Endothelial cell (in vitro differentiated cells): ENCODE measurements at regions not wholly inside any gene's neighbourhood (a gene's known extent, or its start where the extent isn't known, plus 50 kb on each side); places are given as distances from the start of the nearest gene placed in this dataset.

ENCODE experiments used
- DNase-seq: peaks from one replicate; pipeline ENCODE4 v3.0.0; 2021; ENCODE audit warnings: low spot score
- H3K27ac Mint-ChIP-seq: one replicate; pipeline ENCODE4 v1.8.0; 2021; ENCODE audit warnings: mixed read lengths, inconsistent platforms; ENCODE audit not compliant: unreplicated experiment
- H3K27me3 Mint-ChIP-seq: one replicate; pipeline ENCODE4 v1.8.0; 2021; ENCODE audit warnings: mild to moderate bottlenecking, moderate library complexity, mixed read lengths, inconsistent platforms; ENCODE audit not compliant: unreplicated experiment
- H3K36me3 Mint-ChIP-seq: one replicate; pipeline ENCODE4 v1.8.0; 2021; ENCODE audit warnings: mild to moderate bottlenecking, low read depth, mixed read lengths, inconsistent platforms; ENCODE audit not compliant: unreplicated experiment
- H3K4me1 Mint-ChIP-seq: one replicate; pipeline ENCODE4 v1.8.0; 2021; ENCODE audit warnings: mild to moderate bottlenecking, mixed read lengths, inconsistent platforms; ENCODE audit not compliant: unreplicated experiment
- H3K4me3 Mint-ChIP-seq: one replicate; pipeline ENCODE4 v1.8.0; 2021; ENCODE audit warnings: mild to moderate bottlenecking, mixed read lengths, inconsistent platforms; ENCODE audit not compliant: unreplicated experiment
- H3K9me3 Mint-ChIP-seq: one replicate; pipeline ENCODE4 v1.8.0; 2021; ENCODE audit warnings: mixed read lengths, inconsistent platforms; ENCODE audit not compliant: unreplicated experiment
- CTCF ChIP-seq: fragments of 200-600 bp; sonication (generic); IDR thresholded peaks from one replicate; pipeline ENCODE4 v1.5.0; 2021; ENCODE audit warnings: antibody characterized with exemption; ENCODE audit not compliant: unreplicated experiment

- Mint-ChIP-seq H3K27me3 (no peaks in the 10 kb centered on the region), H3K27ac (no peak overlapping the region), H3K36me3 (no peaks in the 10 kb centered on the region), H3K9me3 (no peaks in the 10 kb centered on the region), H3K4me1 (no peaks in the 10 kb centered on the region), H3K4me3 (no peak overlapping the region)
- TF ChIP-seq CTCF: no peak
- DNase-seq: no peak
Observed at GRCh38 chr13:71339736-71340135, 527.3 kb downstream of the DACH1 start.

- TF ChIP-seq CTCF: no peak
- H3K9me3 Mint-ChIP-seq: no peaks in the 10 kb centered on the region
- DNase-seq: no peak
- H3K4me1 Mint-ChIP-seq: no peaks in the 10 kb centered on the region
- H3K4me3 Mint-ChIP-seq: no peak overlapping the region
- H3K27ac Mint-ChIP-seq: no peak overlapping the region
- no peaks in the 10 kb centered on the region for H3K36me3 Mint-ChIP-seq
- no peaks in the 10 kb centered on the region for H3K27me3 Mint-ChIP-seq
Observed at GRCh38 chr13:71339005-71339404, 528.0 kb downstream of the DACH1 start.

DNA sequence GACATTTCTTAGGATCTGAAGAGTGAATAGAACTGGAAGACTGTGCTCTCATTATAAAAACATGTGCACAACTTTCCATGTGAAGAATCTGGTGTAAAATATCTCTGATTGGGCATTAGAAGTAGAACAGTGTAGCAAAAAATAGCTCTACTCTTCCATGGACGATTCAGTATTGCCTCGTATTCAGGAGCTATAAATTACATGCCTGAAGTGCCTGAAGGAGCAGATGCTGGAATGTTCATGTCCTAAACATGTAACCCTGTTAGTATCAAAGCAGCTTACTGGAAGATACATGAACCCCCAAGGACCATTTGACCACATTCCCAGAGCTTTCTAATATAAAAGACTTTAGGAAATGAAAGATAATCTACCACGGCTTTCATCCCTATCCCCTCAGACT lies 528.9 kb downstream of the DACH1 start:
- H3K4me3 Mint-ChIP-seq: no peak overlapping the region
- H3K27ac Mint-ChIP-seq: no peak overlapping the region
- no peaks in the 10 kb centered on the region for H3K27me3 Mint-ChIP-seq

GRCh38 chr13:71327266-71327665 lies 539.7 kb downstream of the DACH1 start:
- no peaks in the 10 kb centered on the region for H3K27me3 Mint-ChIP-seq
- TF ChIP-seq CTCF: no peak
- no peak overlapping the region for H3K27ac Mint-ChIP-seq
- H3K4me1 Mint-ChIP-seq: no peaks in the 10 kb centered on the region
- no peak for DNase-seq
- H3K36me3 Mint-ChIP-seq: no peaks in the 10 kb centered on the region
- H3K9me3 Mint-ChIP-seq: no peaks in the 10 kb centered on the region
- no peak overlapping the region for H3K4me3 Mint-ChIP-seq

More for the DNA sequence above, 528.9 kb downstream of the DACH1 start:
- Mint-ChIP-seq H3K4me1 (no peaks in the 10 kb centered on the region), H3K9me3 (no peaks in the 10 kb centered on the region), H3K36me3 (no peaks in the 10 kb centered on the region)
- TF ChIP-seq CTCF: no peak
- no peak for DNase-seq

GRCh38 chr13:71325556-71325955 lies 541.4 kb downstream of the DACH1 start:
- Mint-ChIP-seq H3K27ac (no peak overlapping the region), H3K4me1 (no peaks in the 10 kb centered on the region), H3K4me3 (no peak overlapping the region), H3K27me3 (no peaks in the 10 kb centered on the region), H3K9me3 (no peaks in the 10 kb centered on the region), H3K36me3 (no peaks in the 10 kb centered on the region)
- no peak for DNase-seq
- TF ChIP-seq CTCF: no peak
